Skin epidermis (tissue), 12 donors: ENCODE measurements at regions not wholly inside any gene's neighbourhood (a gene's known extent, or its start where the extent isn't known, plus 50 kb on each side); places are given as distances from the start of the nearest gene placed in this dataset.

Experiments
- H3K27ac ChIP-seq, 21 experiments: fragments of 200-600 bp; sonication (generic) in 11 of 21; one replicate each; pipeline ENCODE4 v1.5.0; 2020; ENCODE audit warnings: mild to moderate bottlenecking in 3 of 21, inconsistent platforms in 2 of 21, moderate library complexity in 2 of 21
- H3K4me3 ChIP-seq, 7 experiments: fragments of 200-600 bp; sonication (generic) in 2 of 7; one replicate each; pipeline ENCODE4 v1.5.0; 2020; ENCODE audit warnings: inconsistent platforms in 2 of 7, mild to moderate bottlenecking in 2 of 7, moderate library complexity in 1 of 7

DNA sequence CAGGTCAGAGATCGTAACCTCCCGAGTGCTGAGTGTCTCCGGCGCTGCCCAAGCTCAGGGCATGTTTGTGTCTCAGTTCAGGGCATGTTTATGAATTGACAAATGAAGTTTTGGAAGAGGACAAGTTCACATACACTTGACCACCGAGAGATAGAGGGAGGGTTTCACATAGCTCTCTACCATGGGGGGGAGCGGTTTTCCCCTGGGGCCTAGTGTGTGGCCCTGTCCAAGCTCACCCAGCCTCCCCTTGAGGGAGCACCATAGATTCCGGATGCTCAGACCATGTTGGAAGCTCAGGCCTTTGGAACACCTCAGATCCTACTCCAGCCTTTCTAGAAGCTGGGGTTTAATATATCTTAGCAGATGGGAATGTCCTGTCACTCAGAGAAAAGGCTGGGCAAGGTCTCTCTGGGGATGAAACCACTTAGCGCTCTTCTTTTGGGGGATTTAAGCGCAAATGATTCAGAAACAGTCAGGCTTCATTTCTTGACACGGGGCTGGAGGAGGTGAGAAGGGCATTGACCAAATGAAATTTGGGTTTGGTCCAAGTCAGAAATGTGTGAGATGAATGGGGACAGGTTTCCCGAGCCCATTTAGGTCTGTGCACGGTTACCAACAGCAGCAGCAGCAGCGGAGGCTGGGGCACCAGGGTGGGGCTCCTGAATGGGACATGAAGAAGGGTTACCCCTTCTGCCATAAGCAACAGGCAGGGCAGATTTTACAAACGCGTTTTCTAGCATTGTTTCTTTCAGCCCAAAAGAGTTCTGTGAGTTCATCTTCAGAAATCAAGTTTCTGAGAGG, 96.6 kb downstream of the METRNL start:
- Histone ChIP-seq H3K4me3 (no peak overlapping the region), H3K27ac (peak overlapping the region in 7 of 21 experiments; percentile 18 to 79 (median 40))

DNA sequence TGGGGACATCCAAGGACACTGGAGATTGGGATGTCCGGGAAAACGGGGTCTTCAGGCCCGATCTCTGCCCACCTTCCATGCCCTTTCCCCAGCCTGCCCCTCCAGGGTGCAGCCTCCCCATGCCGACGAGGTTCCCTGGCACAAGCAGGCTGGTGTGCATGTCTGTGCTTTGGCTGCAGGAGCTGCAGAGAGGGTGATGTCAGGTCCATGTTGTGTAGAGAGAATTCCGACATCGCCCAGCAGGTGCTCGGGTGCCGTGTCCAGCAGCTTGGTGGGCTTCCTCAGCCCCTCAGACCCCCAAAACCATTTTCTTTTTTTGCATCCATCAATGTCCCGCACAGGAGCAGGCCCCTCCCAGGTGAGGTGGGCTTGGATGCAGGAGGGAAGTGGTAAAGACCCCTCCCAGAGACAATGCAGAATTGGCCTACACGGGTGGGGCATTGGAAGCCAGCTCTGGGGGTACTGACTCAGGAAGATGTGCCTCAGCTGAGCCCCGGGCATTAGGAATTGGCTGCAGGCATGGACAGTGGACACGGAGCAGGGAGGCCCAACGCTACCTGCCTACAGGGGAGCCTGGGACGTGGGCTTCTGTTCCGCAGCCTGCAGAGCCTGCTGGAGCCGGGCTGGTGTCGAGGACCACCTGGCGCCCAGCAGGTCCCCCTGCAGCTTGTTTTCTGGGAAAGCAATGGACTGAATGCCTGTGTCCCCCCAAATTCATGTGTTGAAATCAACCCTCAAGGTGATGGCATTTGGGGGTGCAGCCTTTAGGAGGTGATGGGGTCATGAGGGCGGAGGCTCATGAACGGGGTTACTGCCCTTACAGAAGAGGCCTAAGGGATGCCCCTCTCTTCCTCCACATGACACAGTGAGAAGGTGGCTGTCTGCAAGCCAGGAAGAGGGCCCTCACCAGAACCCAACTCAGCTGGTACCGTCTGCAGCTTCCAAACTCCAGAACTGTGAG, 97.5 kb downstream of the METRNL start:
- no peak overlapping the region for H3K27ac ChIP-seq
- H3K4me3 ChIP-seq: no peak overlapping the region

DNA sequence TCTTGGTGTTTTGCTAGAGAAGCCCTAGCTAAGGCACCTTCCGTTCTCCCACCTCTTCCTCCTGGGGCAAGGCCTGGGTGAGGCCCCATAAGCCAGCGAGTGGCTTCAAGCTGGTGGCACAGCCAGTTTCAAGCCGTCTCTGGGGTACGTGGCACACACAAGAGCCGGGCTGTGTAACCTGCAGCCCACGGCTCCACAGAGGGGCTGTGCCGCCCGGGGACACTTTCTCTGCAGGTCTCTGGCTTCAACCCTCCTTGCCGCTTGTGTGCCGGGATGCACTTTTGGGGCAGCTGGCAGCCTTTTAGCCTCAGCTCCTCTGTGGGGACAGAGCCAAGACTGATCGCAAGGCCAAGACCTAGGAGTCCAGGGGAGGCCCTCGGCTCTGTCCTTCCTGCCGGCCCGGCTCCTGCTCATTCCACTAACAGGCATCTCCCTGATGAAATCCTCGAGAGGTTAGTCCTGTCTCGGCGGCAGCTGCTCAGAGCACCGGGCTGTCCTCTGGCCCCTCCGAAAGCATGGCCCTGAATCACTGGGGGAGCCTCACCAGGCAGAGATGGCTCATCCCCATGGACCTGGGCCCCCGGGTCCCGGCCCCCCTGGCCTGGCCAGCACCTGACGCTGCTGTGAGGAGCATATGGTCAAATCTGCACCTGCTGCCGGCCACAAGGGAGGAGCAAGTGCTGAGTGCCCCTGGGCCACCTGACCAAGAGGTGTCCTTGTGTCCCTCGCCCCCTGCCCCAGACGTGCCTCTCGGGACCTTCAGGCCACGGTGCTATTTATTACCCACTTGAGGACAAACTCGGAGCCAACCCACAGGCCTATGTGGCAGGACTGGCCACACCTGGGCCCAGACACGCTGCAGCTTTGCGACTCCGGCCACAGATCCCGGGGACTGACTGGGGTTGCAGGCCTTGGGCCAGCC, 98.5 kb downstream of the METRNL start:
- peak overlapping the region in 2 of 21 experiments; percentile 30 to 53 for H3K27ac ChIP-seq

GRCh38 chr17:83178533-83179304, 99.3 kb downstream of the METRNL start:
- peak overlapping the region in 5 of 21 experiments; percentile 18 to 69 (median 53) for H3K27ac ChIP-seq
- no peak overlapping the region for H3K4me3 ChIP-seq

More for the DNA sequence above, 98.5 kb downstream of the METRNL start:
- H3K4me3 ChIP-seq: no peak overlapping the region

- Histone ChIP-seq H3K4me3 (no peak overlapping the region), H3K27ac (peak overlapping the region in 2 of 21 experiments; percentile 12 to 18)
These were observed 100.0 kb downstream of the METRNL start for GRCh38 chr17:83179374-83179773.

GRCh38 chr17:83179811-83180210, 100.4 kb downstream of the METRNL start:
- peak overlapping the region in 4 of 21 experiments; percentile 12 to 46 (median 24) for H3K27ac ChIP-seq

GRCh38 chr17:83180264-83180995, 101.0 kb downstream of the METRNL start:
- H3K4me3 ChIP-seq: no peak overlapping the region
- peak overlapping the region in 1 of 21 experiments; percentile 12 for H3K27ac ChIP-seq

More at GRCh38 chr17:83179811-83180210, 100.4 kb downstream of the METRNL start:
- H3K4me3 ChIP-seq: no peak overlapping the region

- H3K27ac ChIP-seq: no peak overlapping the region
These were observed 101.6 kb downstream of the METRNL start for GRCh38 chr17:83180996-83181481.

DNA sequence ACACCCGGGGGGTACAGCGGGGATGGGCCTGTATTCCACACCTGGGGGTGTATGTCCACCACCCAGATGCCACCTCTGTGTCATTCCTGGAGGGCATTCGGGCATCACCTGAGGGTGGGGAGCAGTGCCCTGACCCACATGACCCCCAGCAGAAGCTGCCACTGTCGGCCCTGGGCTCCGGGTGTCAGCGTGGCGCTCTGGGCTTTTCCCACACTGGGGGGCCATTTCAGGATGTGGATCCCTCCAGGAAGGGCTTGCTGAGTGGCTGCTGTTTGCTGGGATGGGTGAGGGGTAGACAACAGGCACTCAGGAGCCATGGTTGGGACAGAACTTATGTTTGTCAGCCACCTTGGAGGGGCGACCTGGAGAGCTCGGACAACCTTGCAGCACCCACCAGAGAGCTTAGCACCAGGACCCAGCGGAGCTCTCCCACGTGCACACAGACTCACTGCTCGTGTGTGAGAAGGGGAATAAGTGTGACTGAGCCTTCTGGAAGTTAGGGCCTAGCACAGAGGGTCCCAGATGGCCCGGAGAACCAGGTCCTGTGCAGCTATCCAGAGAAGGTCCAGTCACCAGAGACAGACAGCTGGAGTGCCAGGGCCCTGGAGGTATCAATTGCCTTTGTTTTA, 102.7 kb downstream of the METRNL start:
- Histone ChIP-seq H3K27ac (peak overlapping the region in 8 of 21 experiments; percentile 26 to 68 (median 38)), H3K4me3 (no peak overlapping the region)

More at GRCh38 chr17:83180996-83181481, 101.6 kb downstream of the METRNL start:
- H3K4me3 ChIP-seq: no peak overlapping the region

DNA sequence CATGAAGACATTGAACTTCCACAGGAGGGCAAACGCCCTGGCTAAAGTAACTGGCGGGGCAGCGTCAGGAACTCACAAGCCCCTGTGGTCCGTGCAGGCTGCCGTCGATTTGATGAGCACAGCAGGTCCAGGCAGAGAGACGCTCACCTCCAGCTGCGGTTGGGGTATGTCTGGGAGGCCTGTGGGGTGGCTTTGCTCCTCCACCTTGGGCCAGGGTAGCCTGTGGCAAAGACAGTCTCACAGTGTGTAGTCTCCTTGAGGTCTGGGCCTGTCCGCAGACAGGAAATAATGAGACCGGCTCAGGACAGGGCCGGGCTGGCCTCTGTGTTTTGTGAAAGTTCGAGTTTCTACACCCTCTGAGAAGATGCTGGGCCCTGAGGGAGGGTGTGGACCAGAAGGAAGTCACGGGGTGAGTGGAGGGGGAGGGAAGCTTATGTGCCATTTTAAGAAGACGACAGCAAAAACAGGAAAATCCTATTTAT, 103.3 kb downstream of the METRNL start:
- peak overlapping the region in 9 of 21 experiments; percentile 4 to 68 (median 34) for H3K27ac ChIP-seq
- no peak overlapping the region for H3K4me3 ChIP-seq

DNA sequence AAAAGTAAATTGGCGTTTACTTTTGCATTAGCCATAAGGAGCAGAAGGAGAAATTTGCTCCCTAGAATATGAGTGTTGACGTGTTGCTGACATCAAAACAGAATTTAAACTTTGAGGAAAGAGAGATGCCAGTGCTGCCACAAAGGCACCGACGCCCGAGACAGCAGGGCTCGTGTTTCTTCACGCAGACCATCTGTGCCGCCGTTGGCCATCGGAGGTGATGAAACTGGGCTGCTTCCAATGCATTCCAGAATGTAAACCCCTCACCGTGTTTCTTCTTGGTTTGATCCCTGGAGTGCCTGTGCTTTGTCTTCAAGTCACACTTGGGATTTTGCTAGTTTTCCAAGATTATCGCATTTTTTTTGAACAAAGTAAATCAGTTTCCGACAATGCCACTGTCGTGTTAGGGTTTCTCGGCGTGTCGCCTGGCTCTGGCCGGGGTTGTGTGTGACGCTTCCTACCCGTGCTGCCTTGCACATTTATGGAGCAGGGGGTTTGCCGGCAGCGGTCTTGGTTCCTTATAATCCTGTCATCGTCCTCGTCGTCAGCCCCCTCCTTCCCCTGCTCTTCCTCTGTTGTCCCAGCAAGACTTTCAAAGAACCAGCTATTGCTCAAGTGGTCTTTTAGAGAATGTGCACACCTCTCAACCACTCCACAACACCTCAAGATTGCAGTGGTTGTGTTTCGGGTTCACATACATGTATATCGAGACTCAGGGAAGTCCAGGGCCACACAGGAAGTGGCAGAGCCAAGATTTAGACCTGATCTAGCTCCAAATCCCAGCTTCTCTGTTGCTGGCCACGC, 103.9 kb downstream of the METRNL start:
- H3K4me3 ChIP-seq: no peak overlapping the region
- peak overlapping the region in 7 of 21 experiments; percentile 4 to 68 (median 50) for H3K27ac ChIP-seq

- Histone ChIP-seq H3K27ac (peak overlapping the region in 7 of 21 experiments; percentile 4 to 68 (median 43)), H3K4me3 (no peak overlapping the region)
These were observed 104.6 kb downstream of the METRNL start for GRCh38 chr17:83183951-83184506.

DNA sequence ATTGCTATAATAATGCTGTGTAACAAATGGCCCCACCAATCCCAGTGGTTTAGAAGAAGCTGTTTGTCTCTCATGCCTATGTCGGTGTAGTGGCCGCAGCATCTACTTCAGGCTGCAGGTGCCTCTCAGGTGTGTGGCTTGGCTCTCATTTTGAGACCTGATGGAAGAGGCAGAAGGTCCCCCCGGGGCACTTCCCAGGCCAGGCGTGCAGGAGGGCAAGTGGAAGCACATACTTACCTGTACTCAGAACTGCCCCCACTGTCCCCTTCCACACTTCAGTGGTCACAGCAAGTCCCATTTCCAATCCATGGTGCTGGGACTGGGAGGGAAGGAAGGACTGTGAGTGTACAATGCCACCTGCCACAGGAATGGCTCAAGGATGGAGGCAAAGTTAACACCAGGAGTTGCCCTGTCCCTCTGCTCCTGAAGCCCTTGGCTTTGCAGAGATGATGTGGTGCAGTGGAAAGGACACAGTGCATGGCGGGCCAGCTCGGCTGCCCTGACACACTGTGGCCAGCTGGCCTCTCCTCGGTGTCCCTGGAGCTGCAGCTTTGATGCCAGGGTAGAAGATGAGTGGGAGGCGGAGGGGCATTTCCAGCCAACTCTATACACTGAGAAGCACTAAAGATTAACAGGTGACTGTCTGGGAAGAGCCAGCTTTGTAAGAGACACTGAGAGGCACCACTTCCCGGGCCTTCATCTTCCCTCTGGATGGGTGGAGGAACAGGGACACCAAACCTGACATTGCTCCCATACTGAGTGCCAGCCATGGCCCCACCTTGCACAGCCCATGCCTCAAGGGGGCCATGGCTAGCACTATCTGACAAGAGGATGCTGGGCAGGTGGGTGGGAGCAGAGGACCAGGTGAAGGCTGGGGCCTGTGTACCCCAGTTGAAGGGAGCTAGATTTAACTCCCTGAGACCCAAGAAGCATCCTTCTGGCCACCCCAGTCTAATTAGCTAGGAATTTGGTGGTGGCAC, 105.9 kb downstream of the METRNL start:
- Histone ChIP-seq H3K27ac (no peak overlapping the region), H3K4me3 (no peak overlapping the region)

- Histone ChIP-seq H3K4me3 (no peak overlapping the region), H3K27ac (no peak overlapping the region)
These were observed 106.8 kb downstream of the METRNL start for GRCh38 chr17:83186226-83186625.
